ENCODE measurements at regions not wholly inside any gene's neighbourhood (a gene's known extent, or its start where the extent isn't known, plus 50 kb on each side); places are given as distances from the start of the nearest gene placed in this dataset.

GRCh38 chr20:24777746-24778145 lies 171.3 kb upstream of the CST7 start:
- no peak for DNase-seq (ENCODE audit: low spot score)

GRCh38 chr20:24778585-24779031 lies 170.5 kb upstream of the CST7 start:
- no peak for DNase-seq (ENCODE audit: low spot score)

GRCh38 chr20:24779131-24779530 lies 169.9 kb upstream of the CST7 start:
- no peak for DNase-seq (ENCODE audit: low spot score)

- no peak for DNase-seq (ENCODE audit: low spot score)
These were observed 169.1 kb upstream of the CST7 start for GRCh38 chr20:24779946-24780345.

GRCh38 chr20:24780674-24781417 lies 168.2 kb upstream of the CST7 start:
- DNase-seq (ENCODE audit: low spot score) = no peak

GRCh38 chr20:24781418-24781980 lies 167.6 kb upstream of the CST7 start:
- peak; percentile 66 for DNase-seq (ENCODE audit: low spot score)

- DNase-seq (ENCODE audit: low spot score) = no peak
These were observed 166.8 kb upstream of the CST7 start for GRCh38 chr20:24782301-24782700.

- no peak for DNase-seq (ENCODE audit: low spot score)
These were observed 166.1 kb upstream of the CST7 start for GRCh38 chr20:24782801-24783630.

GRCh38 chr20:24783631-24784492 lies 165.2 kb upstream of the CST7 start:
- DNase-seq (ENCODE audit: low spot score) = no peak

- no peak for DNase-seq (ENCODE audit: low spot score)
These were observed 164.5 kb upstream of the CST7 start for GRCh38 chr20:24784607-24785006.

- peak; percentile 44 for DNase-seq (ENCODE audit: low spot score)
These were observed 163.6 kb upstream of the CST7 start for GRCh38 chr20:24785141-24786110.

GRCh38 chr20:24786111-24786495 lies 163.0 kb upstream of the CST7 start:
- DNase-seq (ENCODE audit: low spot score) = no peak

- DNase-seq (ENCODE audit: low spot score) = no peak
These were observed 162.4 kb upstream of the CST7 start for GRCh38 chr20:24786646-24787045.

GRCh38 chr20:24787071-24787470 lies 162.0 kb upstream of the CST7 start:
- DNase-seq (ENCODE audit: low spot score) = no peak

GRCh38 chr20:24787621-24788020 lies 161.4 kb upstream of the CST7 start:
- no peak for DNase-seq (ENCODE audit: low spot score)

- DNase-seq (ENCODE audit: low spot score) = no peak
These were observed 159.2 kb upstream of the CST7 start for GRCh38 chr20:24789877-24790276.

- DNase-seq (ENCODE audit: low spot score) = no peak
These were observed 158.3 kb upstream of the CST7 start for GRCh38 chr20:24790746-24791283.

- no peak for DNase-seq (ENCODE audit: low spot score)
These were observed 157.1 kb upstream of the CST7 start for GRCh38 chr20:24791953-24792352.

GRCh38 chr20:24792641-24793495 lies 156.2 kb upstream of the CST7 start:
- no peak for DNase-seq (ENCODE audit: low spot score)

- no peak for DNase-seq (ENCODE audit: low spot score)
These were observed 153.6 kb upstream of the CST7 start for GRCh38 chr20:24795436-24795835.
